ENCODE measurements at regions not wholly inside any gene's neighbourhood (a gene's known extent, or its start where the extent isn't known, plus 50 kb on each side); places are given as distances from the start of the nearest gene placed in this dataset.
"Not testable (repeated sequence)": the region's sequence is repeated elsewhere in the genome, so short reads cannot be mapped to it uniquely, and the experiment has no call there.

DNA sequence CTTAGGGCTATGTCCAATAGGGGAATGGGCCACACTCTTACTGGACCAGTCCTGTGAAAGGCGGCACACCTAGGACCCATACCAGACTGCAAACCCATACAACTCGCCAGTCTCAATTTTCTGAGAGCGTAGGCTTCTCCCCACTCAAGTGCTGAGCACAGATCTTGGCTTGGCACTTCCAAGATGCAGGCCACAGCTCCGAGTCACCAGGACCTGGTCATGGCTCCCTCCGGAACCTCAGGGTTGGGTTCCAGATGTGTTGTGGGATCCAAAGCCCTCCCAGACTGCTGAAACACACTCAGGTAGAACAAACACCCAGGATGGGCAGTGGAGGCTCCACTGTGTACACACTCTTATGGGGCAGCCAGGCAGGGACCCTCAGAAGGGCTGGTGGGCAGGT lies 103.3 kb downstream of the TMEM144 start:
- no peak for DNase-seq

DNA sequence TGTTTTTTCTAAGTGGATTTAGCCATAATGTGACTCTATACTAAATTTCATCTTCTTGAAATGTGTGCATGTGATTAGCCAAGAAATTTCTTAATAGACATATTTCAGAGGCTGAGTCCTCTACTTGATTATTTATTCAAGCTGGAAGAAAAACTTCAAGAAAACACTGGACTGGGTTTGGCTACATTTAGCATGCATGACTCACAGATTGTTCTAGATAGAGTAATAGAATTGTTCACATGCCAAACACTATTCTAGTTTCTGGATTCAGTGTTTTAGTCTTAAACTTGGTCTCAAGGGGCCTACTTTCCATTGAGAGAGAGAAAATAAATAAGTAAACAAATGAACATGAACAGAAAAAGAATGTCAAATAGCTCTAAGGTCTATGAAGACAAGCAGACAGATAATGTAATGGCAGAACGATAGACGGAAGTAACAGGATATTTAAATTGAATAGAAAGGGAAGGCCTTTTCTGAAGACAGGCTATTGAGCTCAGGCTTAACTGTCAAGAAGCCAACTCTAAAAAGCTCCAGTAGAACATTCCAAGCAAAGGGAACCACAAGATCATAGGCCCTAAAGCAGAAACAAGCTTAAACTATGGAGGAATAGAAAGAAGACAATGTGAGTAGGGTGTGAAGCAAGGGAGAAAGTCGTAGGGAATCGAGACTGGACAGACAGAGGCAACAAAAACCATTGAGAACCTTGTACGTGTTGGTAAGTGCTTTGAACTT lies 104.6 kb downstream of the TMEM144 start:
- DNase-seq = no peak

DNA sequence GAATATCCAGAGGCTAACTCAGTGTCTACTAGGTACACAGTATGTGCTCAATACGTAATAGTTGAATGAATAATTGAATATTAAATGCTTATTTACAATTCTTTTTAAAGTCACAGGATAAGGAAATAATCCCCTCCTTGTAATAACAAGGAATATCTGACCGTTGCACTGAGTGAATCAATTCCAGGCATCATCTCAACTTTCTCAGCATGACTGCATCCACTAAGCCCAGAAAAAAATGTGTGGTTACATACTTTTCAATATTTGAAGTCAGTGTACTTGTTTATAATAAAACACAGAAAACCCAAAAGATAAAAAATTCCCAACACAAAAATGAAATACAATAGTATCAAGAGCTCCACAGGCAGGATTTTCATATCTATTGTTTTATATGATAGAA lies 105.4 kb downstream of the TMEM144 start:
- DNase-seq = no peak

DNA sequence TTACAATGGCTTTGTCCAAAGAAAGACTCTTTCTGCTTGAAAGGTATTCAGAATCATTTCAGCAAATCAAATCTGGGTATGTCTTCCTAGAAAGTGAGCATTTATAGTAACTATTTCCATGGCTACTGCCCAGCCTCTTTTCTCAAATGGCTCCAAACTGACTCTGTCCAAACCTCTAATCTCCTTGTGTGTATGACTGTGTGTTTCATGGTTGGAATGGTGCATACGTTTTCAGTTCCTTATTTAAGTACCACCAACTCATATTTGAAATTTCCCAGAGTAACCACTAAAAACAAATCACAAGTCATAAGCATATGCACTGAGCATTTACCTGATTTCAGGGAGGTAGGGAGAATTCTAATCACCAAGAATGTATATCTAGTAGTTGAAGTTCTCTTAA lies 106.0 kb downstream of the TMEM144 start:
- no peak for DNase-seq

DNA sequence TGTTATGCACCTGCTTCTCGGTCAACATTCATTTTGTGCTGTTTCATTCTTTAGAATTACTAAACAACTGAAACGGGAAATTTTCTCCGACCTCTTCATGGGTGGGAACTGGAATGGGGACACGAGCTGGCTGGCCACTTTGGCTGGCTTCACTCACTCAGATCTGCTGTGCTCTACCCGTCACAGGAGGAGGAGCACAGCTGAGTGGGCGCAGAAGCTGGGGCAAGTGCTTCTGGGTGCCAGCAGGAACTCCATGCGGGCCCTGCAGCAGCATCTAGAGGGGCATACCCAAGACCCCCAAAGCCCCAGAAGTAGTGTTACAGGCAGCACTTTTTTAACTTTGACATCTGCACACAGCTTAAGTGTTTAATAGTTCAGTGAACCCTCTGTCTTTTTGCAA lies 109.6 kb downstream of the TMEM144 start:
- DNase-seq = no peak

DNA sequence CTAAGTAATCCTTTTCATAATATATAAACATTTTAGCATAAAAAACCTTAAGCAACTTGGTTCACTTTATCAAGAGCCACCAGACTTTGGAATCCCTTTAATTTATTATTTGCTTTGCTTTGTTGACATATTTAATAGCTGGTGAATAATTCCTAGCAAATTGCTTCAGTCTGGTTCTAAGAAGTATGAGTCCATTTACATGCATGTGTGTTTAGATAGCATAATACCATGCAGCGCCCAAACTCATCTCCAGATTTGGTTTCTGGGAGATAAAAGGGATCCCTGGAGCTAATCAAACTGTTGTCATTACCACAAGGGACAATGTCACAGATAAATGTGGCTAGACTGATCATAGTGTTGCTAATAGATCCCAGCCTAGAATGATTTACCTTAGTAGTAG lies 111.8 kb downstream of the TMEM144 start:
- DNase-seq = no peak

DNA sequence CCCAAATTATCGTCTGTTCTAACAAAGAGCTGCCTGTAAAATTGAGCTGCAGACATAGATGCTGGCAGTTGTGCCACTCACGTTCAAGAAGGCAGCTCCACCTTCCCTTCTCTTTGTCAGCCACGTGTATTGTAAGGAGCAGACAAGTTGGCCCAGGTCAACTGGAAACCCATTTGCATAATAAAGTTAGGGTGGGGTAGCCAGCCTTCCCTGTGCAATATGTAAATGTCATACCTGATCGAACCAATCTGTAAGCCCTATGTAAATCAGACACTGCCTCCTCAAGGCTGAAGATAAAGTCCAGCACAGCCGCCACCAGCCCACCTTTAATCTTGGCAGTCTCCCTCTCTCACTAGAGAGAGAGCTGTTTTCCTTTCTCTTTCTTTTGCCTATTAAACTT lies 117.2 kb downstream of the TMEM144 start:
- DNase-seq = no peak

DNA sequence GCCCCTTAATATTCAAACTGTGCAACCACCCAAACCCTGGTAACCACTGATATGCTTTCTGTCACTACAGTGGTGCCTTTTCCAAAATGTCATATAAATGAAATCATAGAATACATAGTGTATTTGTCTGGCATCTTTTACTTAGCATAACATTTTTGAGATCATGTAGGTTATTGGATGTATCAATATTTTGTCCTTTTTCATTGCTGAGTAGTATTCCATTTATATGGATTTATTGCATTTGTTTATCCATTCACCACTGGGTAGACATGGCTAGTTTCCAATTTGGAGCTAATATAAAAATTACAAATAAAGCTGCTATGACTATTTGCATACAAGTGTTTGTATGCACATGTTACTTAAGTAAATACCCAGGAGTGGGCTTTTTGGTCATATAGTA lies 121.6 kb downstream of the TMEM144 start:
- no peak for DNase-seq

DNA sequence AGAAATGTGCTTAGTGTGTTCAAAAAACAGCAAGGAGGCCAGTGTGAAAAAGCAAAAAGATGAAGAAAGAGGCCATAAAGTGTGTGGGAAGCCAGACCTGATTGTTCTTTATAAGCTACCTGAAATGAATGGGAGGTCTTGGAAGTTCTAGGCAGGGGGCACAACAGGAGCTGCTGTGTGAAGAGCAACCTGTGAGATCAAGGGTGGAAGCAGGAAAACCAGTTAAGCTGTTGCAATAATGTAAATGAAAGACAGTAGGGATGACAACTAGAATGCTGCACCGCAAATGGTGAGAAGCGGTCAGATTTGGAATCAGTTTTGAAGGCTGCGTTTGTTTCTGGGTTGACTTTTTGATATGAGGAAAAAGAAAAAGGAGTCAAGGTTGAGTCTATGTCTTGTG lies 123.5 kb downstream of the TMEM144 start:
- DNase-seq = no peak

DNA sequence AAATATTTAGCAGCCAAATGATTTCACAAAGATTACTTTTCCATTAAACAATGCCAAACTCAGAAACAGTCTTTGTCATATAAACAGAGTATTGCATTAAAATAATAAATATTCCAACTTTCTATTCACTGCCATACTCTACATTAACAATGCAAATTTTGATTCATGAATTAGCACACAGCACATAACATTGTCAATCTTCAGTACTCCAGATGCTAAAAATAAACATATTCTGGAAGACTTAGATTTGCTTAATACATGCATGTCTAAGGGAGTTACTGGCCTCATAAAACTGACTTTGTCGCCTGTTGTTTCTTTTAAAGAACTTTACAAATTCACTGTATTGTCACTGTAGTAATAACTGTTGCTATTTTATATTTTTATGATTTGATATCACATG lies 131.6 kb downstream of the TMEM144 start:
- no peak for DNase-seq

DNA sequence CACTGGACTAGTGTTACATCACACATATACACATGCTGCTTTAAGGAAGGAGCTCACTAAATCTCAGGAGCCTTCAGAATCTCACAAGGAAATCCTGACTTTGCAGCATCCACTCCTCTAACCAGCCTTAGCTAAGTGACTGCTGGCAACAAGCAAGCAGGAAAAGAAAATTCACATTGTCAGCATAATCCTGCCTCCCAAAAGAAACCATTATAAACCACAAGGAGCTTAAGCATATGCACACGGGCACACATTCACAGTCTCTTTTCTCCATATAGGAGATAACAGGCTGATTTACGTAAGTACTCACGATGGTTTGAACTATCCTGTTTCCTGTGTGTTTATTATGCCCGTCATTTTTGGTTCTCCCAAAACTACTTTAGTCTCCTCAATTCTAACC lies 136.3 kb downstream of the TMEM144 start:
- no peak for DNase-seq

DNA sequence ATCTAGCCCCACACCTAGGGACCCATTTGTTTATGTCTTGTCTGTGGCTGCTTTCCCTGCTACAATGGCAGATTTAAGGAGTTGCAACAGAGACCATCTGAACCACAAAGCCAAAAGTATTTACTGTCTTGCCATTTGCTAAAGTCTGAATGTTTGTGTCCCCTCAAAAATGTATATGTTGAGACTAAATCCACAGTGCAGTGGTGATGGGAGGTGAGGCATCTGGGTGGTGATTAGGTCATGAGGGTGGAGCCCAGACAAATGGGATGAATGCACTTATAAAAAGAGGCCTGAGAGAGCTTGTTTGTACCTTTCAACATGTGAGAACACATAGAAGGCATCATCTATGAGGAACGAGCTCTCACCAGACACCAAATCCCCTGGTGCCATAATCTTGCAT lies 137.3 kb downstream of the TMEM144 start:
- DNase-seq = no peak

DNA sequence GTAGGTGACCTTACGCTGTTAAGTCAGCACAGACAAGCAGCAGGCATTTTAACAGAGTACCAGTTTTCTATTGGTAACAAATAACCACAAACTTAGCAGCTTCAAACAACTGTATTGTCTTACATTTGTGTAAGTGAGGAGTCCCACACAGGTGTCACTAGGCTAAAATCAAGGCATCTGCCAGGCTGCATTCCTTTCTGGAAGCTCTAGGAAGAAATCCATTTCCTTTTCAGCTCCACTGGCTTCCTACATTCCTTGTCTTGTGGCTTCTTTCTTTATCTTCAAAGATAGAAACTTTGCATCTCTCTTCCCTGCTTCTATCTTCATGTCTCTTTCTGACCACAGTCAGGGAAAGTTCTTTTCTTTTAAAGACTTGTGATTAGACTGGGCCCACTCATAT lies 139.9 kb downstream of the TMEM144 start:
- DNase-seq = no peak

DNA sequence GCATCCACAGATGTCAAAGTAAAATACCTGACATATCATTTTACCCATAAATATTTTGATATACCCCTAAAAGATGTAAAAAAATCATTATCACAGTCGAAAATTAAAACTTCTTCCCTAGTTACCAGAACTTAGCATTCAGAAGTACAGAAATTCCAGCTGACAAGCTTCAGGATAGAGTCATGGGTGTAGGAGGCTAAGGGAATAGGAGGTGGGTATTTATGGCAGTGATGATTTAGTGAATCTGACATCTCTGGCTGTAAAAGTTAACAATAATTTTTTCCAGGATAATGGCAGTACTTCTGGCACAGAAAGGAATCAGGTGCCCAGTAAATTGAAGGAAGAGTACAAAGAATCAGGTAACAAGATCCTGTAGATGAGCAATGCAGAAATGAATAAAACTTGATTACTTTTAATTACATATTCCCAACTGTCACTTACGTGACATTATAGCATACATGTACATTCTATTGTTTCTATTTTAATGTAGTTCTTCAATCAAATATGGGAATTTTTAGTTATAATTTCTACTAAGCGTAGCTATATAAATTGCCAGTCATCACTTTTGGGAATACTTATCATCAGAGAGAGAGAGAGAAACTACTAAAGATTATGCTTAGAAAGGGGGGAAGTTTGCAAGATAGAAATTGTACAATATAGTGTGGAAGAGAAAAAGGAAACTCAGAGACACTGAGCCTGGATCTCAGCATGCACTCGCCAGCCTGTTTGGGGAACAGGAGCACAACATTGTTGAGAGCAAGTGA lies 143.4 kb downstream of the TMEM144 start:
- DNase-seq = no peak

DNA sequence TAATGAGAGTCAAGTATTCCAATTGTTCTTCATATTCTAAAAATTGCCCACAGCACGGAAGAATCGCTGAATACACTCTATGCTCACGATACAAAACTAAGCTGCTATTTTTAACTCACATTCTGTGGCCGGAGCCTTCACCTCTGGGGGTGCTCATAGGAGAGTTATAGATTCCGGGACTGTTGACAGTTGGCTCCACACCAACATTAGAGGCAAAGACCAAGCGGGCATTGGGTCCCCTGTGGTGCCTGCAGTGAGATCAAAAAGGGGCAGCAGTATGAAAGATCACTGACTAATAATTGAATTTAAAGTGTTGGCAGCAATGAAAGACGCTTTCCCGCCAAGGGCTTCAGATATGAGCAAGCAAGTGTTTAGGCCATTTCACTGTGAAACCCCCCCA lies 146.0 kb downstream of the TMEM144 start:
- no peak for DNase-seq

DNA sequence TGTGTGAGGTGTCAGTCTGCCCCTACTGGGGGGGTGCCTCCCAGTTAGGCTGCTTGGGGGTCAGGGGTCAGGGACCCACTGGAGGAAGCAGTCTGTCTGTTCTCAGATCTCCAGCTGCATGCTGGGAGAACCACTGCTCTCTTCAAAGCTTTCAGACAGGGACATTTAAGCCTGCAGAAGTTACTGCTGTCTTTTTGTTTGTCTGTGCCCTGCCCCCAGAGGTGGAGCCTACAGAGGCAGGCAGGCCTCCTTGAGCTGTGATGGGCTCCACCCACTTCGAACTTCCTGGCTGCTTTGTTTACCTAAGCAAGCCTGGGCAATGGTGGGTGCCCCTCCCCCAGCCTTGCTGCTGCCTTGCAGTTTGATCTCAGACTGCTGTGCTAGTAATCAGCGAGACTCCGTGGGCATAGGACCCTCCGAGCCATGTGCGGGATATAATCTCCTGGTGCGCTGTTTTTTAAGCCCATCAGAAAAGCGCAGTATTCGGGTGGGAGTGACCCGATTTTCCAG lies 153.7 kb upstream of the RXFP1 start:
- not testable (repeated sequence) for DNase-seq

DNA sequence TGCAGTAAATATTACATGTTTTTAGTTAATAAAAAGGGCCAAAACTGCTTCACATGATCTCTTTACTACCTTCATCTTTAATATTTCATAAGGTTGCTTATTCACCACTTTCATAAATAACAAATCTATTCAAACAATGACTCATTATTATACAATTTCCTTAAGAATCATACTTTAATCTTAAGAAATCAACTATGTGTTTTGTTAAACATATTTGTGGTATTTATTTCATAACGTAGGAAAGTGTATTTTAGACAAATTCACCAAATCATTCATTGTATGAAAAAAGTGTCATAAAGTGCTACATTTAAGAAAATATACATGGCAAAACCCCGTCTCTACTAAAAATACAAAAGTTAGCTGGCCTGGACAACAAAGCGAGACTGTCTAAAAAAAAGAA lies 150.5 kb upstream of the RXFP1 start:
- DNase-seq = no peak

DNA sequence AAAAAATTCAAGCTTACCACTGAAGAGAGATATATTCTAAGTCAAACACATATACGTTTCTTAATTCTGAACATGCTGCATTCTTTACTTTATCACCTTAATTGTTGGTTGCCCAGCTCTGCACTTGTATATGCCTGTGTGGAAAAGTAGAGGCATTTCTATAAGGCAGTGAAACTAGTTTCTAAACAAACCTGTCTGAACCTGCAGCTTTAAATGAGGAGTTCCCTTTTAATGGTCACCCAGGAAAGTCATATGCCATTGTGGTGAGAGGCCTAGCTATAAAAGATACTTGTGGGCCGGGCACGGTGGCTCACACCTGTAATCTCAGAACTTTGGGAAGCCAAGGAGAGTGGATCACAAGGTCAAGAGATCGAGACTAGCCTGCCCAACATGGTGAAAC lies 147.4 kb upstream of the RXFP1 start:
- DNase-seq = no peak

DNA sequence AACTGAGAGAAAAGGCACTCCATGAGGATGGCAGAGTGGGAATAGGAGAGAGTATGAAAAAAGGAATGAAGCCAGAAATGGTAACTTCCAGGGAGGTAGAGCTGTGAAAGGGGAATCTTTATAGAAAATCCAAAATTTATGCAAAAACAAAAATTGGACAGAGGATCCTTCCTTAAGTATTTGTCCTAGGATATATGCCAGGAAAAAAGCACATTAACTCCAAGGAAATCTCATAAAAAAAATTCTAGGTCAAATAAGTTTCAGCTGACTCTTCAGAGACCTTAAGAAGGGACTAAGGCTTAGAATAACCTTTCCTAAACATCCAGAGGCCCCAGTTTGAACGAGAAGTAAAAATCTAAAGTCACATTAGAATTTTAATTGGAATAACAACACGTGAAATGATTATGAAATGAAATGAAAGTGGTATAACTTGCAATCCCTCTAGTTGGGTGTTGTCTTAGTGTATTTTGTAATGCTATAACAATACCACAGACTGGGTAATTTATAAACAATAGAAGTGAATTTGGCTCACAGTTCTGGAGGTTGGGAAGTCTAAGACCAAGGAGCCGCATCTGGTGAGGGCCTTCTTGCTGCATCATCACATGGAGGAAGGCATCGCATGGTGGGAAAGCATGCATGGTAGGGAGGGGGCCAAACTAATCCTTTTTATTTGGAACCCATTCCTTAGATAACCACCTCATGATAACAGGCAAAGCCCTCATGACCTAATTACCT lies 145.4 kb upstream of the RXFP1 start:
- no peak for DNase-seq

DNA sequence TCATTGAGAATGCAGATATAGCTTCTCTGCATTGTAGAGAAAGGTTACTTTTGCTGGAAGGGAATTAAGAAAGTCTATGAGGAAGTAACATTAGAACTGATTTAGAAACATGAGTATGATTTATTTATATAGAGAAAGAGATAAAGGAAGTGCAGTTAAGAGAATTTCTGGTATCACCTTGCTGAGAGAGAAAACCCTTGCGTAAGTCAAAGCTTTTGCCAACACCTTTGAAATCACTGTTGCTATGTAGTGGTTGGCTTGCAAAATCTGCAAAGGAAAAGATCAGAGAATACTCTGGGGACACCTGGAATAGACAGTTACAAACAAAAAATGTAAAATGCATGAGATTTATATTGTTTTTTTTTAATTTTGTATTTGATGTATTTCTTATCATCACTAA lies 137.3 kb upstream of the RXFP1 start:
- no peak for DNase-seq

DNA sequence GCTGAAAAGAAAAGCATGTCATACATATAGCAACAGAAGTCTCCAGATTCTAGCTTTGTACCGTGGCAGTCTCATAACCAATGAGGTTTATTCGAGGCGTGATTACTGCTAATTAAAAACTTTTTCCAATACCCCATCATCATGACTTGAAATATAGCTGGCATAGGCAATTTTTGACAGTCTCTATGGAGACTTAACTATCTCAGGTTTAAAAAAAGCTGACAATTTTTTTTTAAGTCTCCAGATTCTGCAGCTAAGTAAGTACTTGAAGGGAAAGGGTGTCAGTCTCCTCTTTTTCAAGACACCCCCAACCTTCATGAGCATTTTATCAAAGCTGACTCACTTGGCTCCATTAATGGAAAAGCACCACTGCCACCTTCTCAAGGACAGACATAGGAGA lies 126.3 kb upstream of the RXFP1 start:
- DNase-seq = no peak

DNA sequence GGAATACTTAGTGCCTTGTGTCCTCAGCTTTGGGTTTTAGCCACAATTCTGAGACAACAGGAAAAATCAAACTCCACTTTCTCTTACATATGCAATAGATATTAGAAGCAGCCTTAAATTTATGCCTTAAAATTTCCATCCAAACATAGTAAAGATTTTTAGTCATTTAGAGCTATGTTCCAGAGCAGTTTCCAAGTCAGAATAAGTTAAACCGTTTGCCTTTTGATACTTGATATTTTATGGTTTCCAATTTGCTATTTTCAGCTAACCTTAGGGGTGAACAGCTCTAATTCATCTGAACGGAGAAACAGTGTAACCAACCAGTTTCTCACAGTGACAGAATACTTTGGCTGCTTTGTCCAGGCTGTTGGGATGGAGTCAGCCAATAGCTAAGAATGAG lies 125.8 kb upstream of the RXFP1 start:
- DNase-seq = no peak
